GM19035 (cell line): ENCODE measurements at regions not wholly inside any gene's neighbourhood (a gene's known extent, or its start where the extent isn't known, plus 50 kb on each side); places are given as distances from the start of the nearest gene placed in this dataset.

ENCODE experiments used
- ATAC-seq: cut with Tn5 transposase; IDR thresholded peaks from one replicate; pipeline ENCODE4 v1.9.1; 2021; ENCODE audit not compliant: unreplicated experiment

DNA sequence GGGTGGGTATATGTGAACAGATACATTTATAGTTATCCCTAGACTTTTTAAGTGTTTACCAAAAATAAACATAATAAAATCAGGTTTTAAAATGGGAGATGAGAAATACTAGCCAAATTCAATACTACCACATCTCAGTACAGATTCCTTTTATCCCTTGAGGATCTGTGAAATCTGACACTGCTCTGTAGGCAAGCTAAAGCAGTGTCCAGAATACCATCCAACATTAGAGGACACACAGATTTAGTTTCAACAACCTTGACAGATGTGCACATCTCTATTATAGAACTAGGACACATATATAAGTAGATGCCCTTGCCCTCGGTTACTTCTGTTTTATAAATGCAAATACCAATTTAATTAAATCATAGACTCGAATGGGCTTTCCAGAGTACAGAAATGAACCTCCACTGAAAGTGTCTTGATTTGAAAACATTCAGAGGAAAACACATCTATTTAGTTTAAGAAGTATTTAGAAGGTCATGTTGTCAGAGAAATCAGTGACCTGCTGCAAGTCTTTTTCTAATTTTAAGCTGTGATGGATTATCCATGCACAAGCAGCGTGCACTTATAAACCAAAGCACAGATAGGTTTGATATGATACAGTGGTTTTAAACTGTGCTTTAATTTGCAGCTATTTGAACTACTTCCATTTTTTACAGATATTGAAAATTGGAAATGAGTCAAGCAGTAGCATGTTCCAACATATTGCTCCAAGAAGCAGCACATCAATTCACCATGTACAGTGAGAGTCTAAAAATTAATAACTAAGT, 156.3 kb upstream of the EPHA7 start:
- ATAC-seq: no peak

DNA sequence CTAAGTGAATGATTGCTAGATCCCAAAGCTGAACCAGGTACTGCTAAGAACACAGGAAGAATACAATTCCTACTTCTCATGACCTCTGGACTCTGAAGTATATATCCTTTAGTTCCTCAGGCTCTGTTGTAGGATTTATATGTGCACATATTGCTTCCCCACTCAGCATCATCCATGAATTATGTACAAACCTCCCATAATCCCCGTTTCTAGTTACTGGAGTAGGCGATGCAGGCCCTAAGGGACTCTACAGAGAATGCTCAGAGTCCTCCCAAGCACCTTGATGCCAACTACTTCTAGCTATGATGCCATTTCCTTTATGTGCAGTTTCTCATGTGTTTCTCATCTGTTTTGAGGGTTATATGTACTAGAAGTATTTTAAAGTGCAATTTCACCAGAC, 154.9 kb upstream of the EPHA7 start:
- ATAC-seq: no peak

- ATAC-seq: no peak
Measured at GRCh38 chr6:93571346-93571745, 152.0 kb upstream of the EPHA7 start.

DNA sequence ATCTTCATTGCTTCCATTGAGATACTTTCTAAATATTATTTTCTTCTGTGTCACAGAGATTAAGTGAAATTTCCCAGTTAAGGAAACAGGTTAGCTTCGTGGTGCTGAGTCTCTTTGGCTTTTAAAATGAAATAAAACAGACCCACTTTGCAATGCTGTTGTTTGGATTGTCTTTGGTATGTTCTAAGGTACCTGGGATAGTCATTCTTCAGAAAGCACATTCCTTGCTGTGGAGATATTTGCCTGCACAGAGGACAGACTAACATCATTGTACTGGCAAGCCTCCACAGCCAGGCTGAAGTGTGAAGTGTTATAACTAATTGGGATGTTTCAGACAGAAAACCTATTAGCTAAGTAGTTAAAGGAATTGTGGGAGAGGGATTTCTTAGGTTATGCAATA, 148.8 kb upstream of the EPHA7 start:
- no peak for ATAC-seq

DNA sequence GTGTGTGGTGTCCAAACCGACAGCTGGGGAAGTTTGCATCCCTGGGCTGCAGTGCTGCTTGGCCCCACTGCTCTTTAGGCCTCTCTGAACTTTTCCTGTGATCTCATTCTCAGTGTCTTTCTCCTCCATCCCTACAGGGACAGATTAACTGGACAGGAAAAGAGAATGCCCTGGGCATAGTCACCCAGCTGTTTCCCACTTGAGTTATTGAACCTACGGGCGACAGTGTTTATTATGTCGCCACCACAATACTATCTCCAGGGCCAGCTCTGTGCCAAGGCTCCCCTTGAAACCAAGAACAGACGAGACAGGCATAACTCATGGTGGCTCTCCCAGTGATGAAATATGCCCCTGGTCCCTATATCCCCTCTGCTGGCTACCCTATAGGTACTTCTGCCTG, 147.8 kb upstream of the EPHA7 start:
- ATAC-seq: no peak

- ATAC-seq: no peak
Measured at GRCh38 chr6:93566285-93566684, 146.9 kb upstream of the EPHA7 start.

DNA sequence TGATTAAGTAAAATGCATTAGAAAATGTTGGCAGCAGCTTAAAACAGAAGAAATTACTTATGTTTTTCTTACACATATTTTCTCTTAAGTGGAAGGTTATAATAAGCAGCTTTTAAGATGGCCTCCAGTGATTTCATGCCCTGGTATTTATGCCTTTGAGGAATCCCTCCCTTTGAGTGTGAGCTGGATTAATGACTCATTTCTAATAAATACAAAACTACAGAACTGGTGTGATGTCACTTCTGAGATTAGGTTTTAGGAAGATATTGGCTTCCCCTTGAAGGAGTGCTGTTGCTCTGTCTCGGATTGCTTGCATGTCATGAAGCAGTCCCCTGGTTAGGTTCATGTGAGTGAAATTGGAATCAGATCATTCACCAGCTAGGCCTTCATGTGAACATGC, 143.2 kb upstream of the EPHA7 start:
- ATAC-seq: no peak

GRCh38 chr6:93555292-93555691, 135.9 kb upstream of the EPHA7 start:
- ATAC-seq: no peak

DNA sequence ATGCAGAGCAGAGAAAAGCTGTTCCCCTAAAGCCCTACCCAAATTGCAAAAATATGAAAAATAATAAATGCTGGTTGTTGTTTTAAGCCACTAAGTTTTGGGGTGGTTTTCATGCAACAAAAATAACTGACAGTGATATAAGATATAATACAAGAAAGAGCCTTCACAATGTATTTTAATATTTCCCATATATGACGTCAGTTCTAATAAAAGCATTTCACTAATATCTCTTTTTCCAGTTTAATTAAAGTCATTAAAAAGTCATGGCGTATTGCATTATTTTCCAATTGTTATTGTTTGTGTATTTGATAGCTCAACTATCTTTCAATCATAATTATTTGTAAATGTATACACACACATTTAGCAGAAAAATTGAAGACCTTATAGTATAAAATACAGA, 134.7 kb upstream of the EPHA7 start:
- ATAC-seq: no peak

GRCh38 chr6:93550551-93551276, 131.4 kb upstream of the EPHA7 start:
- ATAC-seq: no peak

DNA sequence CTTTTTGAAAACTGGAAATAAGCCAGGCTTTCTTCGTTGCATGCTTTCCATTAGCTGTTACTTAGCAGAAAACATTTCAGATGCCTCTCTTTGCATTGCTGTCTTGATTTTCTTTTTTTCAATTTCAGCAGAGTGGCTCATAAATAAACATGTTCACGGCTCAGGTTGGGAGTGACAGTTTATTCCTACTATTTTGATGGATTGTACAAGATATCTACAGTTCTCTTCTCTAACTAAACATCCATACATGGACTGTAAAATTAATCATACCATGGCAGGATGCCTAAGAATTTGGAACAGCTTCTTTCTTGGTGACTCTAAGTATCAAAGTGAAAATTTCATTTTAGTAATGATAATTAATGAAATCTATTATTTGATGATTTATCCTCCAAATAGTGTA, 130.5 kb upstream of the EPHA7 start:
- ATAC-seq: no peak

GRCh38 chr6:93524671-93525451, 105.5 kb upstream of the EPHA7 start:
- no peak for ATAC-seq

GRCh38 chr6:93523365-93523764, 104.0 kb upstream of the EPHA7 start:
- ATAC-seq: no peak

- ATAC-seq: no peak
Measured at GRCh38 chr6:93516441-93516840, 97.1 kb upstream of the EPHA7 start.

DNA sequence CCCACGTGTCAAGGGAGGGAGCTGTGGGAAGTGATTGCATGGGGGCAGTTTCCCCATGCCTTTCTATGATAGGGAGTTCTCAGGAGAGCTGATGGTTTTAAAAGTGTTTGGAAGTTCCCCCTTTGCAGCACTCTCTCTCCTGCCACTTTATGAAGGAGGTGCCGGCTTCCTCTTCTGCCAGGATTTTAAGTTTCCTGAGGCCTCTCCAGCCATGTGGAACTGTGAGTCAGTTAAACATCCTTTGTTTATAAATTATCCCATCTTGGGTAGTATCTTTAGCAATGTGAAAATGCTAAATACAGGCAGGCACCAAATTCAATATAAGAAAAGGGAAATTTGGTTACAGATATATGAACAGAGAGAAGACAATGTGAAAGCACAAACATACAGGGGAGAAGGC, 96.4 kb upstream of the EPHA7 start:
- no peak for ATAC-seq

DNA sequence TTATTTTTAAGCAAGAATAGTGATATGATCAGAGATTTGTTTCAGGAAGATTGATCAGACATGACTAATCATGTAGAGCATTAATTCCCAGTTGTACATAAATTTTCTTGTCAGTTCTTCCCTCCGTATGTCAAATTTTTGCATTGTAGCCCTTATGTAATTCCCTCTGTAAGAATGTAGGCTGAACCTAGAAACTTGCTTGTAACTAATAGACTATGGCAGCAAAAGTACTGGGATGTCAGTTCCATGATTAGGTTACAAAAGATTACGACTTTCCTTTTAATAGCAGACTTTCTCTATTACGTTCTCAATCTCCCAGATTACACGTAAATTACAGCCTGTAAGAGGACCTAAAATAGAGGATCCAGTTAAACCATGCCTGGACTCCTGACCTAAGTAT, 79.4 kb upstream of the EPHA7 start:
- ATAC-seq: no peak

GRCh38 chr6:93496548-93496947, 77.2 kb upstream of the EPHA7 start:
- no peak for ATAC-seq

DNA sequence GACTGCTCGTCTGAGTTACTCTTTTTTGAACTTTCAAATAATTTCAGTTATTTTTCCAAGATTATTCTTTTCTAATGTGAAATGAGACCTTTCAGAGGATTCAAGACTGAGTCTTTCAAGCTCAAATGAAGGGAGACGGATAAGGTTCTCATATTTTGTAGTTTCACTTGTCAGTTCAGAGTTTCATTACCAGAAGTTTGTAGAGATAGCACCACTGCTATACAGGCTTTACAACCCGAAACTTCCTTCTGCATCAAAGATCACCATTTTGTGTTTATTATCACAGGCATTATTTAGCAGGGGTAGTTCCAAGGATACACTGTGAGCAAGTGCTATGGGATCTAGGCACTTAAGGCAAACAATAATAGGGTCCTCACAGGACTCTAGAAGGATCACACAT, 74.7 kb upstream of the EPHA7 start:
- ATAC-seq: no peak

GRCh38 chr6:93474733-93475179, 55.4 kb upstream of the EPHA7 start:
- ATAC-seq: no peak

DNA sequence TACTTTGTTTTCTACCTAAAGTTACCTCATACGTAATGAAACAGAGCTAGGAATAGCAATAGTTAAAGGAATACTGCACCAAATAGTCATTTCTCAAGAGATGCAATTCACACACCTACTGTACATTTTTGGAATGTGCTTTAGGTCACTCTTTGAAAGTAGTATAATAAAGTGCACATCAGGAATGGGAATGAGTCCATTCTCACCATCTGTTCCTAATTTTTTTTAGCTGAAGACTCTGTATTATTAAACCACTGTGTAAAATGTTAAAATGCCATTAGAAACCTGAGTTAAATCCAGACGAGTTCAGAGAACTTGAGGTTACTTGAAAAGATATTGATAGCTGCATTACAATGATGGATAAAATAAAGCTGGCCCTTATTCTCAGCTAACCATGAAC, 51.9 kb upstream of the EPHA7 start:
- ATAC-seq: no peak
